M059J (cell line): ENCODE measurements at regions not wholly inside any gene's neighbourhood (a gene's known extent, or its start where the extent isn't known, plus 50 kb on each side); places are given as distances from the start of the nearest gene placed in this dataset.

Experiments
- DNase-seq: peaks from one replicate; pipeline ENCODE4 v3.0.0-alpha.2; 2012; ENCODE audit warnings: low read depth

DNA sequence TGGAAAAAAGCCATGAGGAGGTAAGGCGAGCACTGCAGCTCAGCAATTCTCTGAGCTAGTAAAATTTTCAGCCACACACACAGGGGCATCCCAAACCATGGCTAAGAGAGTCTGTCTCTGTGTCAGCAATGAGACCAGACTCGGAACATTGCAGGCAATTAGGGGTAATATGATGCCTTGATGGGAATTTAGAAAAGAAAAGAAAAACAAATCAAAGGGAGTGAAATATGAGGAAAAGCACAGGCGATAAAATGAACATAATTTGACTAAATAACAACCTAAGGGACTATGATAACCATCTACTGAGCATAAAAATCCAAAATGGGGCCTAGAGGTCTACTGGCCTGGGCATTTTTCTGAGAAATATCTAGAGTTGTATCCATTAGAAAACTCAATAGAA, 546.0 kb upstream of the PSMD7 start:
- DNase-seq = no peak

DNA sequence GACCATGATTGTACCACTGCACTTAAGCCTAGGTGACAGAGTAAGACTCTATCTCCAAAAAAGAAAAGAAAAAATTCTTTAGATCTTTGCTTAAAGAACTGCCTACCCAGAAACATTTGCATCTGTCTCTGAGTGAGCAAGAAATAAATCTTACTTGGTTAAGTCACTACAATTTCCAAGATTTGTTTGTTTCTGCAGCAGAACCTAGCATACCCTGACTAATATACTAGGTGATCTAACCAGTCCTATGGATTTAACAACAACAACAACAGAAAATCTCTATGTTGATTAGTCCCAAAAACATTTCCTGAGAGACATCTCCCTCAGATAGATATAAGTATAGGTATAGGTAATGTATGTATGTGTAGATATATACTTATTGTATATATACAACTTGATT, 549.3 kb upstream of the PSMD7 start:
- DNase-seq = no peak

- DNase-seq = no peak
Observed at GRCh38 chr16:73746554-73746953, 550.1 kb upstream of the PSMD7 start.

GRCh38 chr16:73743665-73744496, 552.7 kb upstream of the PSMD7 start:
- DNase-seq = peak; percentile 19

GRCh38 chr16:73739049-73739769, 557.4 kb upstream of the PSMD7 start:
- no peak for DNase-seq

DNA sequence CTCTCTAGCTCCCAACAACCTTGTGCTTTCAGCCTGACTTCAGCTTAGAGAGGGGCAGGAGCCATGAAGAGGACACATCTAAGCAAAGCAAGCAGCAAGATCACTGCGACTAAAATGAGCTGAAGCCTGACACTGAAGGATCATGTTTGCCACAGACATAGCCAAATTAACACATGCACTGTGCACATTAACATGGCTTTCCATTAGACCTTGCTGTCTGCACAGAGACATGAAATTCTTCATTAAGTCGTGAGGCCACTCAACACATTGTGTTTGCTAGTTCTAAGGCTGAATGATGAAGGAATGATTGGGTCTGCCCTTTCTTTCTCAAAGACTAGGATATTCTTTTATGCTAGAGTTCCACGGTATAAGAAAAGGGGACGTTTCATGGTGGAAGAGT, 558.3 kb upstream of the PSMD7 start:
- no peak for DNase-seq

DNA sequence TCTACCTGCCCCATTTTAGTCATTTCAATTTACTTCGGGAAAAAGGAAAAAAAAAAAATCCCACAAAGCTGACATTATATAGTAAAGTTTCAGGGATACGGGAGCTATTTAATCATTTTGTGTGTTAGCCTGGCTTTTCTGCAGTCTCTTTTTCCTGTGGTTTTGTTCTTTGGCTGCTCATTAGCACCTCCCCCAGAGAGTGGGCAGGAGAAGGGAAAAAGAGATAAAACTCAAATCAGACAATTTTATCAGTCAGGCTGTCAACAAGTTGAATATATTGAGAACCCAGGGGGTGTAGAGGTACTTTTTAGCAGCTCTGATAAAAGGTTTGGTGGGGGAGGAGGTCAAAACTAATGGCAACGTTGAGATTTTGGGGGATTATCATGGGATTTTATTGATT, 559.0 kb upstream of the PSMD7 start:
- no peak for DNase-seq

GRCh38 chr16:73735954-73736353, 560.7 kb upstream of the PSMD7 start:
- DNase-seq = peak; percentile 36

GRCh38 chr16:73735018-73735417, 561.6 kb upstream of the PSMD7 start:
- peak; percentile 86 for DNase-seq

DNA sequence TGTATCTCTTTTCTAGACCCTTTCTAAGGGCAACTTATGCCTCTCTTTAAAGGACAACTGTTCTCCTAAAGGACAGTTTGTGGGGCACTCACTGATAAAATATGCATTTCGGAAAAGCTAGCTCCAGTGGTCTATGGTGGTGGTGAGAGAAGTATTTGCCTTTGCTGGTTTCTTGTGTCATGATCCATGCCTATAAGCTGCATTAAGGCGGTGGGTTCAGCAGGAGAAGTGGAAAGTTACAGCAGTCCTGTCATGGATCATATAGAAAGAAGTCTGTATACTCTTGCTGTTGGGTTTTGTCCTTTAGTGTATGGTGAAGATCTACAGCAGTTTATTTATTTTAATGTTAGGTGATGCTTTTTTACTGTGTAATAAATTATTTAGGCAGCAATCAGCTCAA, 563.9 kb upstream of the PSMD7 start:
- no peak for DNase-seq

DNA sequence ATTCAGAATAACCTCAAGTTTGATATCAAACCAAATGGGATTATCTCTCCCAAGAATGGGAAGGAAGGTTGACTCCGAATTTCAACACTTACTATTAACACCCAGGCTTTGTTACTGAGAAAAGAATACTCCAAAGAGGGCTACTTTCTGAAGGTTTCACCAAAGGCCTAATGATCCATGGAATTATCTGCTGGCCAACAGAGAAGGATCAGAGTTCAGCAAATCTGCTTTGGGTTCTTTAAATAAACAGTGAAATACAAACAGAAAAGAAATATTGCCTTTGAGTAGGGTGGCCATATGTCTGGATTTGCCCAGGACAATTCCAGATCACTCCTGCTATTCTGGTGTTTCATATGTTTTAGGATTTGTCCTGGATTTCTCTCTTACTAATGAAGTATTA, 564.5 kb upstream of the PSMD7 start:
- no peak for DNase-seq

- DNase-seq = no peak
Observed at GRCh38 chr16:73730481-73731090, 566.0 kb upstream of the PSMD7 start.

GRCh38 chr16:73725156-73725555, 571.5 kb upstream of the PSMD7 start:
- no peak for DNase-seq

DNA sequence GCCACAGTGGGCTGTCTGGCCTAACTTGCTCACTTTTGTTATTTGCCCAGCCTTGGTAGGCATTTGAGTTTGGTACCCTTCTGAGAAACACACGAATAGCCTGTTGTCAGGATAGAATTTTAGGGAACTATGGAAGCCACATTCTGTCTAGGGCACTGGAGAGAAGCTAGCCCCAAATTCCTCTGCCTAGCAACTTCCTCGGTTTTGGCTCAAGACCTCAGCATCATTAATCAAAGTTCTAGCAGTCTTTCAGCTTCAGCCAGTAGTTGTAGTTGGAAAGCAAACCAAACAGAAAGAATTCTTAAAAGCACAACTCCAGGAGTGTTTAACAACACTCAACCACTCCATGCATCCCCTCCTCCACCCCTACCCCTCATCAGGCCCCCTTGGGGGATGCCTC, 572.1 kb upstream of the PSMD7 start:
- no peak for DNase-seq

- DNase-seq = peak; percentile 48
Observed at GRCh38 chr16:73717266-73717974, 579.2 kb upstream of the PSMD7 start.

- DNase-seq = no peak
Observed at GRCh38 chr16:73714976-73715375, 581.6 kb upstream of the PSMD7 start.

GRCh38 chr16:73713778-73714495, 582.7 kb upstream of the PSMD7 start:
- DNase-seq = peak; percentile 37

- DNase-seq = no peak
Observed at GRCh38 chr16:73713251-73713650, 583.4 kb upstream of the PSMD7 start.

DNA sequence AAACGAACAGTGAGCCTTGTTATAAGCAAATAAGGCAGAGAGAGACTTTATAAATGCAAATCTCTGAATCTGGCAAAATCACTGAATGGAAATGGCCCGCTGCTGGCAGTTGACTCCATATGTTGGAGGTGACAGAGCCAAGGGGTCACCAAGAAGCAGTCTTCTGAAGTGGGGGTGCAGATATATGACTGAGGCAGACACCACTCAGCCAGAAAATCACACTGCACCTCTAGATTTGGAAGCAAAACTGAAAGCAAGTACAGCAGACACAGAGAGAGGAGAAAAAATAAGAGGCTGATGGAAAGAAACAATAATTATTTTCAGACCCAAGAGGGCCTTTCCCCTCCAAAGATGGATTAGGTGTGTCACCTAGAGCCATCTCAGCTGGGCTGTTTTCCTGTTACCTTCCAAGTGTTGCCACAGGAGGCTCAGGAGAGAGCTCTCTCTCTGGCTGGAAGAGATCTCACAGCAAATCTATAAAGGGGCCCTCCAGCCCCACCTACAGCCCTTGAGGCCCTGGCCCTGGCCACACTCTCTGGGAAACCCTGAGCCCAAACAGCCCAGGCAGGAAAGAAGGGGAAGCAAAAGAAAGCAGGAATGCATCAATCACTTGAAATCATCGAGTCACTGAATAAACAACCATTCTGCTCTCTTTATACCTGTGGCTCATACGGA, 585.1 kb upstream of the PSMD7 start:
- no peak for DNase-seq

GRCh38 chr16:73710526-73710925, 586.1 kb upstream of the PSMD7 start:
- DNase-seq = no peak

- no peak for DNase-seq
Observed at GRCh38 chr16:73707863-73708262, 588.8 kb upstream of the PSMD7 start.
